ENCODE measurements at regions not wholly inside any gene's neighbourhood (a gene's known extent, or its start where the extent isn't known, plus 50 kb on each side); places are given as distances from the start of the nearest gene placed in this dataset.

DNA sequence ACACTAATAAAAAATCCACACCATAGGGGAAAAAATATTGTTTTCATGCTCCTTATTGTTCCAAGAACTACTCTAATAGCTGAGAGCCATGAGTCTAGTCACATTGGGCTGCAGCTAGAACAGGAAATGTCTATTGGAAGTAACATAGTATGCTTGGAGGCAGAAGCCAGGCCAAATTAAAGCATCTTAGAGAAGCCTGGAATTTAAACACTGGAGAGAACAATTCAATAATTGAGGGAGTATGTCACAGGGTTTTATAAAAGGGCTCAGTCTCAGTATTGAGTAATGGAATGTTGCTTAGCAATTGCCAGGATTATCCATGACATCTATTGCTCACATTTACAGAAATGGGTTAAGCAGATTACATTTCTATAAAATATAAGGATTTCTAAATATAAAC lies 471.3 kb downstream of the LMO4 start:
- no peak for TF ChIP-seq CTCF (IDR thresholded peaks at IDR 0.05)
- no peak for TF ChIP-seq POLR2A (IDR thresholded peaks at IDR 0.05)
- TF ChIP-seq POLR2AphosphoS5 (IDR thresholded peaks at IDR 0.05): no peak

Measured in suprapubic skin (tissue), 4 donors.